ENCODE measurements at regions not wholly inside any gene's neighbourhood (a gene's known extent, or its start where the extent isn't known, plus 50 kb on each side); places are given as distances from the start of the nearest gene placed in this dataset.
"Not testable (repeated sequence)": the region's sequence is repeated elsewhere in the genome, so short reads cannot be mapped to it uniquely, and the experiment has no call there.

- Mint-ChIP-seq H3K9me3 (peaks cover 4% of the 10 kb centered on the region), H3K27me3 (ENCODE audit: low read depth) (peaks cover 3% of the 10 kb centered on the region), H3K4me1 (no peaks in the 10 kb centered on the region), H3K4me3 (no peak overlapping the region), H3K36me3 (ENCODE audit: low read depth) (no peaks in the 10 kb centered on the region), H3K27ac (no peak overlapping the region)
- TF ChIP-seq CTCF (IDR thresholded peaks at IDR 0.05; ENCODE audit: unreplicated experiment in 3 of 3) = no peak
Measured at GRCh38 chr6:68038815-68039408, 596.2 kb upstream of the ADGRB3 start.

GRCh38 chr6:68032217-68032616 is 602.9 kb upstream of the ADGRB3 start:
- Mint-ChIP-seq H3K4me3 (no peak overlapping the region), H3K4me1 (no peaks in the 10 kb centered on the region), H3K9me3 (peaks cover 4% of the 10 kb centered on the region), H3K36me3 (ENCODE audit: low read depth) (no peaks in the 10 kb centered on the region), H3K27me3 (ENCODE audit: low read depth) (no peaks in the 10 kb centered on the region), H3K27ac (no peak overlapping the region)
- TF ChIP-seq CTCF (IDR thresholded peaks at IDR 0.05; ENCODE audit: unreplicated experiment in 3 of 3) = no peak

GRCh38 chr6:68031054-68031453 is 604.0 kb upstream of the ADGRB3 start:
- H3K27me3 Mint-ChIP-seq (ENCODE audit: low read depth) = no peaks in the 10 kb centered on the region
- no peak overlapping the region for H3K27ac Mint-ChIP-seq
- H3K9me3 Mint-ChIP-seq = peaks cover 4% of the 10 kb centered on the region
- H3K36me3 Mint-ChIP-seq (ENCODE audit: low read depth) = no peaks in the 10 kb centered on the region
- no peak for TF ChIP-seq CTCF (IDR thresholded peaks at IDR 0.05; ENCODE audit: unreplicated experiment in 3 of 3)
- H3K4me1 Mint-ChIP-seq = no peaks in the 10 kb centered on the region
- no peak overlapping the region for H3K4me3 Mint-ChIP-seq

- TF ChIP-seq CTCF (IDR thresholded peaks at IDR 0.05; ENCODE audit: unreplicated experiment in 3 of 3) = no peak
- no peaks in the 10 kb centered on the region for H3K9me3 Mint-ChIP-seq
- no peak overlapping the region for H3K4me3 Mint-ChIP-seq
- H3K27ac Mint-ChIP-seq = no peak overlapping the region
- H3K36me3 Mint-ChIP-seq (ENCODE audit: low read depth) = no peaks in the 10 kb centered on the region
- H3K4me1 Mint-ChIP-seq = no peaks in the 10 kb centered on the region
- H3K27me3 Mint-ChIP-seq (ENCODE audit: low read depth) = no peaks in the 10 kb centered on the region
Measured at GRCh38 chr6:68026483-68026882, 608.6 kb upstream of the ADGRB3 start.

- Mint-ChIP-seq H3K27ac (no peak overlapping the region), H3K27me3 (ENCODE audit: low read depth) (no peaks in the 10 kb centered on the region), H3K9me3 (no peaks in the 10 kb centered on the region), H3K36me3 (ENCODE audit: low read depth) (no peaks in the 10 kb centered on the region), H3K4me1 (no peaks in the 10 kb centered on the region), H3K4me3 (no peak overlapping the region)
- TF ChIP-seq CTCF (IDR thresholded peaks at IDR 0.05; ENCODE audit: unreplicated experiment in 3 of 3) = no peak
Measured at GRCh38 chr6:68025764-68026163, 609.3 kb upstream of the ADGRB3 start.

- no peak overlapping the region for H3K4me3 Mint-ChIP-seq
- no peaks in the 10 kb centered on the region for H3K4me1 Mint-ChIP-seq
- H3K9me3 Mint-ChIP-seq = no peaks in the 10 kb centered on the region
- H3K27ac Mint-ChIP-seq = no peak overlapping the region
- no peaks in the 10 kb centered on the region for H3K36me3 Mint-ChIP-seq (ENCODE audit: low read depth)
- no peak for TF ChIP-seq CTCF (IDR thresholded peaks at IDR 0.05; ENCODE audit: unreplicated experiment in 3 of 3)
- no peaks in the 10 kb centered on the region for H3K27me3 Mint-ChIP-seq (ENCODE audit: low read depth)
Measured at GRCh38 chr6:68024570-68025269, 610.4 kb upstream of the ADGRB3 start.

GRCh38 chr6:68022968-68023367 is 612.1 kb upstream of the ADGRB3 start:
- not testable (repeated sequence) for H3K4me1 Mint-ChIP-seq; H3K4me3 Mint-ChIP-seq; H3K9me3 Mint-ChIP-seq; H3K27me3 Mint-ChIP-seq (ENCODE audit: low read depth); H3K36me3 Mint-ChIP-seq (ENCODE audit: low read depth); H3K27ac Mint-ChIP-seq

Data from nephron (organoid).